HepG2 (cell line): ENCODE measurements at regions not wholly inside any gene's neighbourhood (a gene's known extent, or its start where the extent isn't known, plus 50 kb on each side); places are given as distances from the start of the nearest gene placed in this dataset.

Experiments used
- ATAC-seq: fragments of 200-7000 bp; cut with Tn5 transposase; 3 replicates; pipeline ENCODE4 v1.9.1; 2020; ENCODE audit warnings: mild to moderate bottlenecking, moderate library complexity
- BruUV-seq: library from RNA; stranded (reverse); fragments of 400-500 nt; replicated peaks from 2 replicates; lab custom pipeline; 2021; lab: Mats Ljungman, UMichigan
- CTCF ChIA-PET: fragments of 300-600 bp; formaldehyde crosslinking; extraction: SDS; loops from one replicate; lab custom pipeline; 2021; ENCODE audit warnings: low total read pairs, inconsistent platforms, low intra/inter-chr PET ratio; lab: Yijun Ruan, JAX
- POLR2A ChIA-PET: fragments of 350-600 bp; sonication (Branson Sonifier 250); formaldehyde crosslinking; loops from one replicate; lab custom pipeline; 2020; ENCODE audit warnings: antibody characterized with exemption, inconsistent platforms; lab: Yijun Ruan, JAX
- DNase-seq: peaks from one replicate; pipeline ENCODE4 v3.0.0-alpha.2; 2015; ENCODE audit warnings: low spot score
- FAIRE-seq: peaks from 3 replicates; lab custom pipeline; 2011; peaks lifted over from hg19 to GRCh38; lab: Jason Lieb, UNC
- H2AFZ ChIP-seq: one replicate; pipeline ENCODE4 v1.6.1; 2011; ENCODE audit warnings: low read length, inconsistent platforms
- H3K27ac ChIP-seq: fragments of 300-600 bp; 3 replicates; pipeline ENCODE4 v1.8.0; 2011; ENCODE audit warnings: mixed run types, mild to moderate bottlenecking, mixed read lengths, low read length, inconsistent platforms; ENCODE audit not compliant: insufficient read depth; ENCODE audit errors: extremely low read length
- H3K27me3 ChIP-seq, 2 experiments: fragments of 200-600 bp in 1 of 2; 2 replicates in 1 of 2; 3 replicates in 1 of 2; pipeline versions ENCODE4 v1.6.0 to v1.8.0; 2011; ENCODE audit warnings: low read length in 2 of 2, mild to moderate bottlenecking in 2 of 2, moderate library complexity in 2 of 2, inconsistent platforms in 1 of 2; ENCODE audit not compliant: insufficient read depth in 2 of 2, control insufficient read depth in 1 of 2
- H3K36me3 ChIP-seq, 2 experiments: fragments of 200-600 bp in 1 of 2; replicated peaks in 1 of 2; 2 replicates in 1 of 2; 3 replicates in 1 of 2; pipeline versions ENCODE4 v1.5.1 to v1.8.0; 2011; ENCODE audit warnings: low read length in 2 of 2, inconsistent platforms in 1 of 2; ENCODE audit not compliant: insufficient read depth in 2 of 2, control insufficient read depth in 1 of 2
- H3K4me1 ChIP-seq: 2 replicates; pipeline ENCODE4 v1.5.1; 2012; ENCODE audit warnings: low read length, inconsistent platforms; ENCODE audit not compliant: insufficient read depth
- H3K4me2 ChIP-seq: 2 replicates; pipeline ENCODE4 v1.6.0; 2011; ENCODE audit warnings: low read depth, low read length, inconsistent platforms
- H3K4me3 ChIP-seq, 3 experiments: fragments of 200-600 bp in 1 of 3; sonication (generic), shearing (Covaris generic) in 1 of 3; replicated peaks in 1 of 3; 2 replicates each; pipeline ENCODE4 v1.5.1; 2011 to 2016; ENCODE audit warnings: low read length in 3 of 3, inconsistent platforms in 2 of 3, low read depth in 2 of 3, mild to moderate bottlenecking in 2 of 3, control low read depth in 1 of 3, mixed read lengths in 1 of 3; ENCODE audit not compliant: insufficient read depth in 1 of 3
- H3K79me2 ChIP-seq: one replicate; pipeline ENCODE4 v1.6.1; 2011; ENCODE audit warnings: low read length, inconsistent platforms; ENCODE audit not compliant: insufficient read depth
- H3K9ac ChIP-seq: 2 replicates; pipeline ENCODE4 v1.6.0; 2011; ENCODE audit warnings: mild to moderate bottlenecking, low read depth, low read length, inconsistent platforms; ENCODE audit not compliant: insufficient read depth
- H3K9me3 ChIP-seq: 2 replicates; pipeline ENCODE4 v1.5.1; 2012; ENCODE audit warnings: mild to moderate bottlenecking, low read length
- H4K20me1 ChIP-seq: 2 replicates; pipeline ENCODE4 v1.6.0; 2011; ENCODE audit warnings: inconsistent platforms, mild to moderate bottlenecking, low read length, moderate library complexity; ENCODE audit not compliant: insufficient read depth
- NCOR1 ChIP-seq: fragments of 200-600 bp; sonication (generic); IDR thresholded peaks from 2 replicates; pipeline ENCODE4 v1.7.0; 2017; ENCODE audit warnings: antibody characterized with exemption, low read length, borderline replicate concordance
- NONO ChIP-seq, 2 experiments: fragments of 450-650 bp in 1 of 2; sonication (generic) in 1 of 2; formaldehyde crosslinking in 1 of 2; IDR thresholded peaks in 1 of 2; conservative IDR thresholded peaks in 1 of 2; 2 replicates each; pipeline versions ENCODE4 v1.6.1 to v1.8.0; 2017 to 2022; ENCODE audit warnings: mild to moderate bottlenecking in 1 of 2, missing genetic modification reagents in 1 of 2, moderate library complexity in 1 of 2
- SETDB1 ChIP-seq: sonication (generic); formaldehyde crosslinking; IDR thresholded peaks from 2 replicates; pipeline ENCODE4 v1.5.1; 2020; ENCODE audit warnings: missing genetic modification reagents, mild to moderate bottlenecking, borderline replicate concordance
- THYN1 ChIP-seq: sonication (generic); formaldehyde crosslinking; IDR thresholded peaks from 2 replicates; pipeline ENCODE4 v1.8.1; 2023; ENCODE audit warnings: low read depth, mild to moderate bottlenecking, moderate library complexity, missing genetic modification reagents, borderline replicate concordance
- ZBTB20 ChIP-seq: sonication (generic); formaldehyde crosslinking; IDR thresholded peaks from 2 replicates; pipeline ENCODE4 v1.8.1; 2023; ENCODE audit warnings: missing genetic modification reagents, low read depth, mild to moderate bottlenecking, borderline replicate concordance
- ZBTB3 ChIP-seq: sonication (generic); formaldehyde crosslinking; IDR thresholded peaks from 2 replicates; pipeline ENCODE4 v1.4.0; 2020; ENCODE audit warnings: low read depth, mild to moderate bottlenecking, moderate library complexity, missing genetic modification reagents, borderline replicate concordance
- ZNF101 ChIP-seq: sonication (generic); formaldehyde crosslinking; IDR thresholded peaks from 2 replicates; pipeline ENCODE4 v1.4.0; 2020; ENCODE audit warnings: mild to moderate bottlenecking, low read depth, missing genetic modification reagents, borderline replicate concordance
- ZNF124 ChIP-seq: sonication (generic); formaldehyde crosslinking; IDR thresholded peaks from 2 replicates; pipeline ENCODE4 v1.4.0; 2020; ENCODE audit warnings: missing genetic modification reagents
- ZNF142 ChIP-seq: sonication (generic); formaldehyde crosslinking; IDR thresholded peaks from 2 replicates; pipeline ENCODE4 v1.4.0; 2020; ENCODE audit warnings: missing genetic modification reagents
- ZNF317 ChIP-seq: sonication (generic); formaldehyde crosslinking; IDR thresholded peaks from 2 replicates; pipeline ENCODE4 v1.5.0; 2020; ENCODE audit warnings: mild to moderate bottlenecking, missing genetic modification reagents
- ZNF496 ChIP-seq: sonication (generic); formaldehyde crosslinking; IDR thresholded peaks from 2 replicates; pipeline ENCODE4 v1.8.1; 2023; ENCODE audit warnings: mild to moderate bottlenecking, moderate library complexity, missing genetic modification reagents; ENCODE audit not compliant: insufficient replicate concordance
- ZNF503 ChIP-seq: sonication (generic); formaldehyde crosslinking; IDR thresholded peaks from 2 replicates; pipeline ENCODE4 v1.4.0; 2020; ENCODE audit warnings: missing genetic modification reagents
- ZNF883 ChIP-seq: sonication (generic); formaldehyde crosslinking; IDR thresholded peaks from 2 replicates; pipeline ENCODE4 v1.5.1; 2020; ENCODE audit warnings: mild to moderate bottlenecking, missing genetic modification reagents; ENCODE audit errors: not compliant biosample characterization
- ZXDC ChIP-seq: sonication (generic); formaldehyde crosslinking; IDR thresholded peaks from 2 replicates; pipeline ENCODE4 v1.5.0; 2020; ENCODE audit warnings: mild to moderate bottlenecking, missing genetic modification reagents
- WGBS: methylation state at CpG from one replicate; pipeline ENCODE4 v1.1.6; 2017; ENCODE audit warnings: low lambda C conversion rate; 5-methylcytosine and 5-hydroxymethylcytosine counted together
- in situ Hi-C: cut with HindIII; loops from 2 replicates; pipeline ENCODE4 v1.10.0; 2017; ENCODE audit warnings: low pct_unique_long_range_greater_than_20kb; ENCODE audit not compliant: extremely low pct_ligation_motif_present
- intact Hi-C: fragments of 100-400 bp; cut with micrococcal nuclease; formaldehyde crosslinking; loops from one replicate; pipeline ENCODE4 v1.10.0; 2022; ENCODE audit not compliant: unreplicated experiment

- Histone ChIP-seq H3K4me3 (no peak overlapping the region), H3K4me1 (no peaks in the 10 kb centered on the region), H3K4me2 (no peak overlapping the region), H4K20me1 (no peaks in the 10 kb centered on the region), H3K27me3 (no peaks in the 10 kb centered on the region), H3K9me3 (peaks cover 35% of the 10 kb centered on the region), H3K9ac (no peak overlapping the region), H3K27ac (no peak overlapping the region), H2AFZ (no peak overlapping the region), H3K79me2 (no peaks in the 10 kb centered on the region), H3K36me3 (no peaks in the 10 kb centered on the region)
- WGBS = 4% methylated on average over 3 of the region's 3 CpGs
- BruUV-seq = no TSS peak
- DNase-seq = no peak
- CTCF ChIA-PET = no interaction called here
- TF ChIP-seq NONO (IDR thresholded peaks at IDR 0.05) = no peak
- TF ChIP-seq NONO (CRISPR knock-in tag; conservative IDR thresholded peaks at IDR 0.05) = no peak
- no peak for TF ChIP-seq ZNF142 (CRISPR knock-in tag)
- no peak for TF ChIP-seq ZXDC
- no peak for TF ChIP-seq NCOR1
- no peak for TF ChIP-seq ZBTB3 (CRISPR knock-in tag)
- no peak for TF ChIP-seq THYN1 (CRISPR knock-in tag)
- TF ChIP-seq ZNF503 (CRISPR knock-in tag) = no peak
- no peak for TF ChIP-seq SETDB1 (CRISPR knock-in tag)
- no peak for TF ChIP-seq ZBTB20 (CRISPR knock-in tag)
- TF ChIP-seq ZNF101 (CRISPR knock-in tag) = no peak
- no peak for TF ChIP-seq ZNF317 (CRISPR knock-in tag)
- no peak for TF ChIP-seq ZNF124 (CRISPR knock-in tag)
- no peak for TF ChIP-seq ZNF883 (CRISPR knock-in tag)
- TF ChIP-seq ZNF496 (CRISPR knock-in tag) = no peak
- intact Hi-C loops = loop anchor here (5.0 kb wide), 1 partner anchor 321 kb away; no protein-coding TSS in a partner anchor
- in situ Hi-C loops = no loop called here
- FAIRE-seq = no peak
- no peak for ATAC-seq
- POLR2A ChIA-PET = no interaction called here
Observed at GRCh38 chr1:73676186-73676585, 521.8 kb downstream of the LRRIQ3 start.
